Skeletal muscle satellite cell (primary cell): ENCODE measurements at regions not wholly inside any gene's neighbourhood (a gene's known extent, or its start where the extent isn't known, plus 50 kb on each side); places are given as distances from the start of the nearest gene placed in this dataset.
"Not testable (repeated sequence)": the region's sequence is repeated elsewhere in the genome, so short reads cannot be mapped to it uniquely, and the experiment has no call there.

Source experiments
- H3K27me3 ChIP-seq: 2 replicates; pipeline ENCODE4 v1.7.0; 2013; ENCODE audit warnings: low read length; ENCODE audit not compliant: control insufficient read depth, insufficient read depth
- H3K36me3 ChIP-seq: 2 replicates; pipeline ENCODE4 v1.7.0; 2013; ENCODE audit warnings: mild to moderate bottlenecking, control low read depth, low read length; ENCODE audit not compliant: insufficient read depth
- H3K4me1 ChIP-seq: 2 replicates; pipeline ENCODE4 v1.7.0; 2013; ENCODE audit warnings: low read length; ENCODE audit not compliant: control insufficient read depth, insufficient read depth
- H3K4me2 ChIP-seq: 2 replicates; pipeline ENCODE4 v1.7.0; 2013; ENCODE audit warnings: mild to moderate bottlenecking, low read length
- H3K4me3 ChIP-seq: 2 replicates; pipeline ENCODE4 v1.7.0; 2013; ENCODE audit warnings: low read length
- H3K9ac ChIP-seq: 2 replicates; pipeline ENCODE4 v1.7.0; 2013; ENCODE audit warnings: mild to moderate bottlenecking, low read depth, low read length, moderate library complexity
- H3K9me3 ChIP-seq: replicated peaks from 2 replicates; pipeline ENCODE4 v1.7.0; 2013; ENCODE audit warnings: mild to moderate bottlenecking, control low read depth, low read length

DNA sequence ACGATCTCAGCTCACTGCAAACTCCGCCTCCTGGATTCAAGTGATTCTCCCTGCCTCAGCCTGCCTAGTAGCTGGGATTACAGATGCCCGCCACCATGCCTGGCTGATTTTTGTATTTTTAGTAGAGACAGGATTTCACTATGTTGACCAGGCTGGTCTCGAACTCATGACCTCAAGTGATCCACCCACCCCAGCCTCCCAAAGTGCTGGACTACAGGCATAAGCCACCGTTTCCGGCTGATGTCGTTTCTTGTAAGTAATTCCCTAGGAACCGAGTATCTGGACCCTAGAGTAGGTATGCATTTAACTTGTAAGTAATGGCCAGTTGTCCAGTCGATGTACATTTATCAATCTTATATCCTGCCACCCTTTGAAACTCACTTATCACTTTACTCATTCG lies 491.2 kb downstream of the BRD1 start:
- not testable (repeated sequence) for H3K4me2 ChIP-seq, H3K4me1 ChIP-seq, H3K27me3 ChIP-seq, H3K9ac ChIP-seq, H3K4me3 ChIP-seq, H3K36me3 ChIP-seq
- H3K9me3 ChIP-seq: peaks cover 18% of the 10 kb centered on the region

- Histone ChIP-seq H3K27me3 (no peaks in the 10 kb centered on the region), H3K36me3 (no peaks in the 10 kb centered on the region), H3K4me1 (no peaks in the 10 kb centered on the region), H3K9ac (no peak overlapping the region), H3K9me3 (peaks cover 22% of the 10 kb centered on the region), H3K4me2 (no peak overlapping the region), H3K4me3 (no peak overlapping the region)
Observed at GRCh38 chr22:49334976-49335375, 492.7 kb downstream of the BRD1 start.

- no peak overlapping the region for H3K4me3 ChIP-seq
- peaks cover 27% of the 10 kb centered on the region for H3K9me3 ChIP-seq
- no peaks in the 10 kb centered on the region for H3K36me3 ChIP-seq
- no peak overlapping the region for H3K9ac ChIP-seq
- no peaks in the 10 kb centered on the region for H3K4me1 ChIP-seq
- no peaks in the 10 kb centered on the region for H3K27me3 ChIP-seq
- no peak overlapping the region for H3K4me2 ChIP-seq
Observed at GRCh38 chr22:49334449-49334789, 493.3 kb downstream of the BRD1 start.

- Histone ChIP-seq H3K4me1 (no peaks in the 10 kb centered on the region), H3K9me3 (peaks cover 36% of the 10 kb centered on the region), H3K36me3 (no peaks in the 10 kb centered on the region), H3K9ac (no peak overlapping the region), H3K27me3 (no peaks in the 10 kb centered on the region), H3K4me2 (no peak overlapping the region), H3K4me3 (no peak overlapping the region)
Observed at GRCh38 chr22:49333206-49333605, 494.5 kb downstream of the BRD1 start.

DNA sequence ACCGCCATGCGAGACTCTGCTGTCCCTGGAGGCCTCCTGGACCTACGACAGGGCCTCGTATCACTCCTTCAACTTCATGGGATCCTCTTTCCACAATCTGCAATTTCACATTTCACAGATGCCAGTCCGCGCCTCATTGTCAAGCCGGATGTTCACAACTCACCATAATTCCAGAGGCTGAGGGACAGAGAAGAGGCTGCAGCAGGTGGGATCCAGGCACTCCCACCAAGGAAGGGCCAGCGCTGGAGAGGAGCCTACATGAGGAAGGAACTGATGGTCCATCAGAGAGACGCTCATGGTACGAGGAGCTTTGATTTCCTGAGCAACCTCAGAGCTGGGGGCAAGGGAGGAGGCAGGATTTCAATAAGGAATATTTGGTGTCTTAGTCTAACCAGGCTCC lies 495.0 kb downstream of the BRD1 start:
- Histone ChIP-seq H3K4me3 (no peak overlapping the region), H3K9ac (no peak overlapping the region), H3K36me3 (no peaks in the 10 kb centered on the region), H3K4me1 (no peaks in the 10 kb centered on the region), H3K4me2 (no peak overlapping the region), H3K27me3 (no peaks in the 10 kb centered on the region), H3K9me3 (peaks cover 39% of the 10 kb centered on the region)

- H3K36me3 ChIP-seq: no peaks in the 10 kb centered on the region
- H3K4me3 ChIP-seq: no peak overlapping the region
- no peaks in the 10 kb centered on the region for H3K4me1 ChIP-seq
- H3K27me3 ChIP-seq: no peaks in the 10 kb centered on the region
- no peak overlapping the region for H3K4me2 ChIP-seq
- H3K9me3 ChIP-seq: peaks cover 43% of the 10 kb centered on the region
- H3K9ac ChIP-seq: no peak overlapping the region
Observed at GRCh38 chr22:49331878-49332277, 495.8 kb downstream of the BRD1 start.

DNA sequence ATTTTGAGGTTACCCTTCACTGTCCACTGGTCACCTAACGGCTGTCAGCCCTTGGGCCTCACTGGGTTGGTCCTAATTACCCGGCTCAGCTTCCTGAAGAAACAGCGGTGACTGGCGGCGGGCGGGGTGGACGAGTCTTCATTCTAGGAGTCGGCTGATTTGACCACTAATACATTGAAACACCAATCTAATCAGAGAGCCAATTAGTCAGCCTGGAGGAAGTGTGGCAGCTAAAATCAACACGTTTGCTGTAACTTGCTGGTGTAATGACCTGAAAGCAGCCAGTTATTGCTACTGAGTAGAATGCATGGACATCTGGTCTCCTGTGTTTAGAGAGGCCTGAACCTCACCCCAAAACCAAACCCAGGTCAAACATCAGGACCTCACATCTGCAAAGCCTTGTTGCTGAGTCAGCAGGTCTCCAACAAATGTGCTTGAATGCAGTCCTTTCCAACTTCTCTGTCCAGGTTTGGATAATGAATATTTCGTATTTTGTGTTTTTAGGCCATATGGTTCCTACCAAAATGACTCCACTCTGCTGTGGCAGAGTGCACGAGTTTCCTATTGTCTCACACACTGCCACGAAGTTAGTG lies 496.4 kb downstream of the BRD1 start:
- Histone ChIP-seq H3K4me1 (no peaks in the 10 kb centered on the region), H3K36me3 (no peaks in the 10 kb centered on the region)

DNA sequence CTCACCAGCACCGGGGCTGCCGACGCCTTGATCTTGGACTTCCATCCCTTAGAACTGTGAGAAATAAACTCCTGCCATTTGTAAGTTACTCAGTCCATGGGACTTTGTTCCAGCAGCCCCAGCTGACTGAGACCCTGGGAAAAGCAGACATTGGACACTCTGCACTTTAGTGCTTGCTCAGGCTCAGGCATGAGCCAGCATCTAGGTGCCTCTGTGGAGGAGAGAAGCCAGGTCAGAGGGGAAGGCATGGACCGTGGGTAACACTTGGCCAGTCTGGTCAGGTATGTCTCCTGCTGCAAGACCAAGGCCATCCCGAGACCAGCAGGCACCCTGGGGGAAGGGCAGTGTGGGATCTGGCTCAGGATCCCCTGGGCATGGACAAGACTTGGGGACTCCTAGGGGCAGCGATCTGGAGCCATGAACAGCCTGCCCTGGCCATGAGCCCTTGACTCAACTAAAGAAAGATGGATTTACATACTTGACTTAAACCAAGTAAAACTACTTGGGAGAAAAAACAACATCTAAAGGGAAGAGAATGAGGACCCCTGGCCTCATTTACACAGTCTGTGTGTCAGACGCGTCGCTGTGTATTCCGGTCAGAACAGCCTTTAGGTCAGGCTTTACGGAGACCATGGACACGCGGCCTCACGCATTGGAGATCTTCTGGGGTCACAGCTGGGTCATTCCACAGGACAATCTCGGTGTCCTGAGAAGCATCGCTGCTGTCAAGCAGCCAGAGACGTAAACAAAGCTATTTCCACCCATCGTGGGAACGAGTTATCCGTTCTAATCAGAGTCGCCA lies 497.1 kb downstream of the BRD1 start:
- peaks cover 45% of the 10 kb centered on the region for H3K9me3 ChIP-seq
- no peaks in the 10 kb centered on the region for H3K4me1 ChIP-seq
- H3K36me3 ChIP-seq: no peaks in the 10 kb centered on the region
- H3K9ac ChIP-seq: no peak overlapping the region
- no peak overlapping the region for H3K4me2 ChIP-seq
- H3K4me3 ChIP-seq: no peak overlapping the region
- H3K27me3 ChIP-seq: no peaks in the 10 kb centered on the region

More for the DNA sequence above, 496.4 kb downstream of the BRD1 start:
- H3K4me3 ChIP-seq: no peak overlapping the region
- H3K9me3 ChIP-seq: peaks cover 43% of the 10 kb centered on the region
- no peak overlapping the region for H3K4me2 ChIP-seq
- no peak overlapping the region for H3K9ac ChIP-seq
- no peaks in the 10 kb centered on the region for H3K27me3 ChIP-seq

- H3K27me3 ChIP-seq: no peaks in the 10 kb centered on the region
- no peak overlapping the region for H3K4me2 ChIP-seq
- no peak overlapping the region for H3K4me3 ChIP-seq
- no peaks in the 10 kb centered on the region for H3K4me1 ChIP-seq
- no peaks in the 10 kb centered on the region for H3K36me3 ChIP-seq
- H3K9me3 ChIP-seq: peaks cover 51% of the 10 kb centered on the region
- no peak overlapping the region for H3K9ac ChIP-seq
Observed at GRCh38 chr22:49329636-49330035, 498.0 kb downstream of the BRD1 start.

DNA sequence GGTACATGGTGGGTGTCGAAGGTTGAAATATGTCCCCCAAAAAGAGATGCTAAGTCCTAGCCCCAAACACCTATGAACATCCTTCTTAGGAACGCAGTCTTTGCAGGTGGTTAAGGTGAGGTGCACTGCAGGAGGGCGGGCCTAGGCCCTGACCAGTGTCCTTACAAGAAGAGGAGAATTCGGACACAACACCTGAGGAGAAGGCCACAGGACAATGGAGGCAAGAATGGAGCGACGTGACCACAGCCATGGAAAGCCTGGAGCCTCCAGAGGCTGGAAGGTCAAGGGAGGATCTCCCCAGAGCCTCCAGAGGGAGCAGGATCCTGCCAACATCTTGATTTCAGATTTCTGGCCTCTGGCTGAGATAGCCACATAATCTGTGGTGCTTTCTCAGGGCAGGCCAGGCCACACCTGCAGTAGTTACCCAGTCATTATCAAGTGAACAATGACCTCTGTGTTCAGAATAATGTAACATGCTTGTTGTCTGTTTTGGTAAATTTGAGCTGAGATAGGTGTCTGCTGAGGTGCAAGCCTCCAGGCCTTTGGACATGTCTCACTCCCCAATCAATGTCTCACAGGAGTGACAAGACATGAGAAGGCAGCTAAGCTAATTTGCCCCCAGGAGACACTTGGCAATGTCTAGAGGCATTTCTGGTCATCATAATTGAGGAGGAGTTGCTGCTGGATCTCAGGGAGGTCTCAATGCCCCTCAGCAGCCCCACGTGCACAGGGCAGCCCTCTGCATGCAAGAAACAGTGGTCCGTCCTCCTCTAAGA lies 498.9 kb downstream of the BRD1 start:
- H3K4me2 ChIP-seq: no peak overlapping the region
- no peak overlapping the region for H3K4me3 ChIP-seq
- no peak overlapping the region for H3K9ac ChIP-seq
- no peaks in the 10 kb centered on the region for H3K4me1 ChIP-seq
- H3K36me3 ChIP-seq: no peaks in the 10 kb centered on the region
- H3K9me3 ChIP-seq: peaks cover 53% of the 10 kb centered on the region
- H3K27me3 ChIP-seq: no peaks in the 10 kb centered on the region

DNA sequence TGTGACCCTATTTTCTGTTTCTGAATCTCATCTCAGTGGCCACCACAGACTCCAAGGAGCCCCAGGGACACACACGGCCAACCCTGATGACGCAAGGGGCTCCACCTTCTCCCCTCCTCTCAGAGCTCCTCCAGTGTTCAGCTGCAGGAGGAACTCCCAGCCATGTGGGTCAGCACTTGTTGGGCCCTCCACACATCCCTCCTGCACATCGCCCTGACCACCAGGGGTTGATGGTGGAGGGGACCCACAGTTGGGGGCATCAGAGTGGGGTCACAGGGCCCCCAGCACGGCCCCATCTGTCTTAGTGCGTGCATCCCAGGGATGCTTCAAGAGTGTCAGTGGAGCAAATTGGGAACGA lies 499.6 kb downstream of the BRD1 start:
- no peak overlapping the region for H3K9ac ChIP-seq
- peaks cover 53% of the 10 kb centered on the region for H3K9me3 ChIP-seq
- H3K4me1 ChIP-seq: no peaks in the 10 kb centered on the region
- no peak overlapping the region for H3K4me2 ChIP-seq
- H3K36me3 ChIP-seq: no peaks in the 10 kb centered on the region
- H3K27me3 ChIP-seq: no peaks in the 10 kb centered on the region
- H3K4me3 ChIP-seq: no peak overlapping the region
